OCI-LY1 (cell line): ENCODE measurements at regions not wholly inside any gene's neighbourhood (a gene's known extent, or its start where the extent isn't known, plus 50 kb on each side); places are given as distances from the start of the nearest gene placed in this dataset.

Experiments
- H2AFZ ChIP-seq: fragments of 200-600 bp; sonication (generic), shearing (Covaris generic); 2 replicates; pipeline ENCODE4 v1.6.0; 2014; ENCODE audit warnings: antibody characterized with exemption, mild to moderate bottlenecking, low read length
- H3F3A ChIP-seq: fragments of 200-600 bp; sonication (generic), shearing (Covaris generic); 2 replicates; pipeline ENCODE4 v1.6.0; 2014; ENCODE audit warnings: mild to moderate bottlenecking, antibody characterized with exemption, low read length, moderate library complexity; ENCODE audit not compliant: insufficient read depth
- H3K27ac ChIP-seq: fragments of 200-600 bp; sonication (generic); 2 replicates; pipeline ENCODE4 v1.5.1; 2014; ENCODE audit warnings: low read length, mixed run types, mild to moderate bottlenecking, low read depth; ENCODE audit not compliant: poor library complexity, severe bottlenecking
- H3K27me3 ChIP-seq: fragments of 200-600 bp; sonication (generic); 2 replicates; pipeline ENCODE4 v1.6.0; 2014; ENCODE audit warnings: antibody characterized with exemption, mild to moderate bottlenecking, low read length, moderate library complexity; ENCODE audit not compliant: insufficient read depth
- H3K36me3 ChIP-seq: fragments of 200-600 bp; sonication (generic); 2 replicates; pipeline ENCODE4 v1.6.1; 2014; ENCODE audit warnings: mild to moderate bottlenecking, antibody characterized with exemption, low read length, moderate library complexity, mixed read lengths; ENCODE audit not compliant: insufficient read depth
- H3K4me1 ChIP-seq: fragments of 200-600 bp; sonication (generic); 2 replicates; pipeline ENCODE4 v1.5.1; 2014; ENCODE audit warnings: mild to moderate bottlenecking, low read length, moderate library complexity; ENCODE audit not compliant: insufficient read depth, severe bottlenecking
- H3K4me2 ChIP-seq: fragments of 200-600 bp; sonication (generic), shearing (Covaris generic); 2 replicates; pipeline ENCODE4 v1.6.1; 2014; ENCODE audit warnings: low read length
- H3K4me3 ChIP-seq: fragments of 200-600 bp; sonication (generic); 2 replicates; pipeline ENCODE4 v1.5.1; 2014; ENCODE audit warnings: low read length, low read depth, mild to moderate bottlenecking, mixed read lengths; ENCODE audit not compliant: poor library complexity, severe bottlenecking
- H3K79me2 ChIP-seq: fragments of 200-600 bp; shearing (Covaris generic); 2 replicates; pipeline ENCODE4 v1.6.1; 2016; ENCODE audit warnings: mixed run types, low read length, mixed read lengths; ENCODE audit not compliant: insufficient read depth
- H3K9ac ChIP-seq: fragments of 200-600 bp; sonication (generic), shearing (Covaris generic); 2 replicates; pipeline ENCODE4 v1.6.1; 2014; ENCODE audit warnings: mild to moderate bottlenecking, low read length, mixed read lengths
- H3K9me2 ChIP-seq: fragments of 200-600 bp; sonication (generic), shearing (Covaris generic); 2 replicates; pipeline ENCODE4 v1.6.1; 2014; ENCODE audit warnings: low read depth, mild to moderate bottlenecking, low read length, mixed read lengths
- H3K9me3 ChIP-seq: fragments of 200-600 bp; shearing (Covaris generic); 2 replicates; pipeline ENCODE4 v1.6.1; 2014; ENCODE audit warnings: low read length, mixed read lengths
- H4K20me1 ChIP-seq: fragments of 200-600 bp; sonication (generic), shearing (Covaris generic); 2 replicates; pipeline ENCODE4 v1.6.0; 2016; ENCODE audit warnings: mild to moderate bottlenecking, low read length; ENCODE audit not compliant: insufficient read depth
- EZH2 ChIP-seq: fragments of 200-600 bp; sonication (generic), shearing (Covaris generic); IDR thresholded peaks from 2 replicates; pipeline ENCODE4 v1.8.0; 2017; ENCODE audit warnings: borderline replicate concordance, mixed run types, mild to moderate bottlenecking, antibody characterized with exemption, low read length, moderate library complexity, mixed read lengths
- TF ChIP-seq, protein P1 (sequence below): fragments of 200-600 bp; sonication (generic), shearing (Covaris generic); IDR thresholded peaks from 2 replicates; pipeline ENCODE4 v1.5.1; 2017; ENCODE audit warnings: mild to moderate bottlenecking, antibody characterized with exemption, low read length, moderate library complexity, mixed read lengths

DNA sequence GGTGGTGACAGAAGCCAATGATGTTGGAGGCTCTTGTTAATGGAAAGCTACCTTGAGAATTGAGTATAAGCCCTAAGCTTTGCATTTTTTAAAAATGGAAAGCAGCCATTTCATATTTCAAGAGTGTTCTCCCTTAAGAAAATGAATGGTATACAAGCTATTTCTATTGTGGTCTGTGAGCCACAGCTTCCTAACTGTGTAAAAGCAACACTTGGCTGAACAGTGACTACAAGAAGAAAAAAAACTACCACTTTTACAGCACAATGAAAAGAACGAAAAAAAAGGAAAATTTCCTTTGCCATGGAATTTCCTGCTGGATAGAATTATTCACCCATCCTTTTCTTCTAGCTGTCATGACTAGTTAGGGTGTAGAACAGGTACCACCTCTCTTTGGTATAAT is 397.1 kb upstream of the BTBD3 start:
- H3K4me3 ChIP-seq, result no peak overlapping the region
- no peak overlapping the region for H3K9ac ChIP-seq
- H3K4me2 ChIP-seq, result no peak overlapping the region
- H2AFZ ChIP-seq, result no peak overlapping the region
- H3K27ac ChIP-seq, result no peak overlapping the region
- TF ChIP-seq, protein P1, sequence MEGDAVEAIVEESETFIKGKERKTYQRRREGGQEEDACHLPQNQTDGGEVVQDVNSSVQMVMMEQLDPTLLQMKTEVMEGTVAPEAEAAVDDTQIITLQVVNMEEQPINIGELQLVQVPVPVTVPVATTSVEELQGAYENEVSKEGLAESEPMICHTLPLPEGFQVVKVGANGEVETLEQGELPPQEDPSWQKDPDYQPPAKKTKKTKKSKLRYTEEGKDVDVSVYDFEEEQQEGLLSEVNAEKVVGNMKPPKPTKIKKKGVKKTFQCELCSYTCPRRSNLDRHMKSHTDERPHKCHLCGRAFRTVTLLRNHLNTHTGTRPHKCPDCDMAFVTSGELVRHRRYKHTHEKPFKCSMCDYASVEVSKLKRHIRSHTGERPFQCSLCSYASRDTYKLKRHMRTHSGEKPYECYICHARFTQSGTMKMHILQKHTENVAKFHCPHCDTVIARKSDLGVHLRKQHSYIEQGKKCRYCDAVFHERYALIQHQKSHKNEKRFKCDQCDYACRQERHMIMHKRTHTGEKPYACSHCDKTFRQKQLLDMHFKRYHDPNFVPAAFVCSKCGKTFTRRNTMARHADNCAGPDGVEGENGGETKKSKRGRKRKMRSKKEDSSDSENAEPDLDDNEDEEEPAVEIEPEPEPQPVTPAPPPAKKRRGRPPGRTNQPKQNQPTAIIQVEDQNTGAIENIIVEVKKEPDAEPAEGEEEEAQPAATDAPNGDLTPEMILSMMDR, result no peak
- no peak for TF ChIP-seq EZH2
- H3K4me1 ChIP-seq, result no peaks in the 10 kb centered on the region
- H3K9me3 ChIP-seq, result no peaks in the 10 kb centered on the region
- no peaks in the 10 kb centered on the region for H3K27me3 ChIP-seq
- no peaks in the 10 kb centered on the region for H3K36me3 ChIP-seq
- H3K79me2 ChIP-seq, result no peaks in the 10 kb centered on the region
- no peaks in the 10 kb centered on the region for H3F3A ChIP-seq
- no peaks in the 10 kb centered on the region for H4K20me1 ChIP-seq
- no peaks in the 10 kb centered on the region for H3K9me2 ChIP-seq

DNA sequence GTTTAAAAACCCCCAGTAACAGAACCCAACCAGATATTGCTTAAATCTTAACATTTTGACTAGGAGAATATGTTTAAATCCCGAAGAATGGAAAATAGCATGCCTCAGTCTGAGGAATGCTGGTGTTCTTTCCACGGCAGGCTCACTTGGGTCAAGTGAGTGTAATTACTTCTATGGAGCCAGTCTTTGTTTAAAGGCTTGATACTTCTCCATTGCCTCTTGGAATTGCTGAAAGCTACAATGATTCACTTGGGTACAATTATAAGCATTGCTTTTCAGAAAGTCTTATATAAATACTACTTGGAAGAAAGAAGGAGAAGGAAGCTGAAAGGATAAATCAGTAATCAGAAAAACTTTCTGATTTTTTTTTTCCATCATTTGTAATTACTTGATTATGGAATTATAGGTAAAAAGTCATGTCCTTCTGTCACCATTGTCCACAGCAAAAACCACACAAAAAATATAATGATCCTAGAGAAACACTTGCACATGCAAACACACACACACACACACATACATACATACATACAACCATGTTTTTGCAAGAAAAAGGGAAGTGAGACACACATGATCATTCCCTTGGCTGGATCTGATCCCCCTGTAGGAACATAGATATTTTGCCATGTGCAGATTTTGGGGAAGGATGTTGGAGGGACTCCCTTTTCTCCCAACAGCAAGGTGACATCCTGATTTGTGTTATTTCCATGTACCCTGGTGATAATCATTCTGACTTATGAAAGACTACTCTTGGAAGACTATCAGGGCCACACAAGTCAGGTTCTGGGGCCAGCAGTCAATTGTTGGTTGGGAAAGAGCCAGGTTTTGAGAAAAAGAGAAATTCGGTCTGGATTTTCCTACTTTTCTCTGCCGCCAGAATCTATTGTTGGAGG is 396.0 kb upstream of the BTBD3 start:
- Histone ChIP-seq H3K9me2 (no peaks in the 10 kb centered on the region), H3K27me3 (no peaks in the 10 kb centered on the region), H3K9me3 (no peaks in the 10 kb centered on the region), H2AFZ (no peak overlapping the region), H3K27ac (no peak overlapping the region), H3K4me1 (no peaks in the 10 kb centered on the region), H3K36me3 (no peaks in the 10 kb centered on the region), H3K79me2 (no peaks in the 10 kb centered on the region), H3K4me3 (no peak overlapping the region), H3K4me2 (no peak overlapping the region), H3K9ac (no peak overlapping the region), H4K20me1 (no peaks in the 10 kb centered on the region), H3F3A (no peaks in the 10 kb centered on the region)
- TF ChIP-seq, protein P1, result no peak
- no peak for TF ChIP-seq EZH2

DNA sequence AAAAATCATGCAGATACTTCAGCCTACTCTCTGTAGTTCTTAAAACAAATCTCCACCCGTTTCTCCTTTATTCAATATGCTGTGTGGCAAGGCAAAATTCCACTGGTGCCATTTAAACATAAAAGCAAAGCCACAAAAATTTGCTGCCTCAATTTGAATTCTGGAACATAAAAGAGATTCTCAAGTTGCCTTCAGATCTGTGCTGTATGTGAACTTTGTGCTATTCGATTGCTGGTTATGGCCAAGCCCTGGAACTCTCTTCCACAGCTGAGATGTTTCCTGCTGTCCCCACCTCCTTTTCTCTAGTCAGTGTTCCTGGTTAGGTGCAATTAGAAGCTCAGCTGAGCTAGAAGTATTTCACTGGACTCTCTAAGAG is 395.3 kb upstream of the BTBD3 start:
- no peaks in the 10 kb centered on the region for H3F3A ChIP-seq
- H2AFZ ChIP-seq, result no peak overlapping the region
- no peak overlapping the region for H3K9ac ChIP-seq
- TF ChIP-seq, protein P1, result no peak
- TF ChIP-seq EZH2, result no peak
- H3K27me3 ChIP-seq, result no peaks in the 10 kb centered on the region
- H3K9me3 ChIP-seq, result no peaks in the 10 kb centered on the region
- no peaks in the 10 kb centered on the region for H4K20me1 ChIP-seq
- H3K79me2 ChIP-seq, result no peaks in the 10 kb centered on the region
- no peaks in the 10 kb centered on the region for H3K36me3 ChIP-seq
- no peak overlapping the region for H3K4me3 ChIP-seq
- H3K27ac ChIP-seq, result no peak overlapping the region
- no peak overlapping the region for H3K4me2 ChIP-seq
- H3K9me2 ChIP-seq, result no peaks in the 10 kb centered on the region
- H3K4me1 ChIP-seq, result no peaks in the 10 kb centered on the region
